Stimulated activated CD4-positive, alpha-beta T cell treated with anti-CD3 and anti-CD28 coated beads, TNF-alpha, amount 100 ng/mL, for 4 hours (primary cell): ENCODE measurements at regions not wholly inside any gene's neighbourhood (a gene's known extent, or its start where the extent isn't known, plus 50 kb on each side); places are given as distances from the start of the nearest gene placed in this dataset.

Source experiments
- DNase-seq, 3 experiments: peaks; one replicate each; pipeline ENCODE4 v3.0.0-alpha.2; 2020; ENCODE audit warnings: low read depth in 3 of 3

GRCh38 chr11:115578275-115578674, 74.1 kb upstream of the CADM1 start:
- DNase-seq = no peak

DNA sequence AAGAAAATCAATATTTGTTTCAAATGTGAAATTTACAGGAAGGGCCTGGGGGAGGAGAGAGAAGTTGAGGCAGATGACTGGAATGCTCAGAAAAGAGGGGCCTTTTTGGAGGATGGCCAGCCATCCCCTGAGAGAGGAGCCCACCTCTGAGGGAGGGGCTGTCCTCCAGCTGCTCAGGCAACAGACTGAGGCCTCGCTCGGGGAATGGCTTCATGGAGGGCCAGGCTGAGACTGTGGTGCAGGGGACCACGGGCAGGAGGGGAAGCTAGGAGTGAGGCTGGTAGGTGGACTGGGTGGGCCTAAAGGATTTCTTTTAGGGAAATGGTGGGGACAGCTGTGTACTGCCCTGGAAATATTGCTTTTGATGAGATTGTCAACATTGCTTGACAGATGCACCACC, 73.5 kb upstream of the CADM1 start:
- no peak for DNase-seq

DNA sequence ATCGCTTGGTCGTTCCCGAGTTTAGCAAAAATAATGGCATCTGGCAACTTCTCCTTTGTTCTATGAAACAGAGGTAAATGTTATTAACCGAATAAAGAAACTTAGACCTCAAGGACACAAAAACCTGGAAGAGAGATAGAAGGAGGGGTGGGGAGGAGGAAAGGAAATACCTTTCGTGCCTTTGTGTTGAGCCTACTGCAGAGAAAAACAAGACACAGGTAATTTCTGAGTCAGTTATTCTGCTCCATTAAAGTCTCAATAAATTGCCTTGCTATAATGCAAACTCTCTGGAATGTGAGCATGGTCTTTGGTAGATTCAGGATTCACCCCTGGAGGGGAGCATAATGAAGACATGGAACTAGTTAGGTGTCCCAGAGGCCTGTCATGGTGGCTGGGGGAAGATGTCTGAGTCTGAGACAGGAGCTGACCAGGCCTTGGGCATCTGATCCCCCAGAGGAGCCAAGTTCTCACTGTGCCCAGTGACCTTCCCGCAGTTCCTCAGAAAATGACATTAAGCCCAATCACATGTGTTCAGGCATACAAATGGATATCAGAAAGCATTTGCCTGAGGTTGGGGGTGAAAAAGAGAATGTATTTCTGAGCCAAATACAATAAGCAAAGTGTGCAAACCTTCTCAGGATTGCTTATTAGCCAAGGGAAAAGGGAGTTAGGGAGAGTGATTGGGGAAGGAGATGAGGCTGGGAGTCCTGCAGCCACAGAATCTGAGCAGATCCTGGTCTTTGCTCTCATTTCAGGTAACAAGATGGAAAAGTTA, 72.6 kb upstream of the CADM1 start:
- no peak for DNase-seq

- no peak for DNase-seq
Measured at GRCh38 chr11:115572551-115572950, 68.3 kb upstream of the CADM1 start.

DNA sequence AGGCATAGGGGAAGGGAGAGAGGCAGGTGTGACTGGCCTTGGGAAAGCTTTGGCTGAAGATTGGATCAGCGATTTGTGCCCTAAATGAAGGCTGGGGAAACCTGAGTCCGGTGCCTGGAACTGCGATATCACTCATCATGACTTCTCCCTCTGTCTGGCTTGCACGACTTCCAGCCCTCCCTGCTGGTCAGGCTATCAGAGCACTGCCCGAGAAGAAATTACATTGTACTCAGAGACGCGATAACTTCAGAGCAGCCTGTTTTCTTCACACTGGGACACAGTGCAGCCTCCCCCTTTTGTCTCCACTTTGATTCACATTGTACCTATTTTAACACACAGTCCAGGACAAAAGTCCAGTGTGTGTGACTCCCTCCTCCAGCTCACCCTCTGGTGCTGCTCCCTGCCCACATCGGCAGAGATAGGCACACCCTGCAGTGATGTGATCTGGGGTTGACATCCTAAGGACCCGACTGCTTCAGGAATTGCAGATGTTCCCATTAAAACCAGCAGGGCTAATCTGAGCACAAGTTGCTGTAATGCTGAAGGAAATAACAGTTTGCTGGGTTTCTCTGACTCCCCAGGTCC, 62.1 kb upstream of the CADM1 start:
- DNase-seq = no peak

GRCh38 chr11:115564851-115565250, 60.6 kb upstream of the CADM1 start:
- no peak for DNase-seq

GRCh38 chr11:115561116-115561515, 56.9 kb upstream of the CADM1 start:
- DNase-seq = no peak

DNA sequence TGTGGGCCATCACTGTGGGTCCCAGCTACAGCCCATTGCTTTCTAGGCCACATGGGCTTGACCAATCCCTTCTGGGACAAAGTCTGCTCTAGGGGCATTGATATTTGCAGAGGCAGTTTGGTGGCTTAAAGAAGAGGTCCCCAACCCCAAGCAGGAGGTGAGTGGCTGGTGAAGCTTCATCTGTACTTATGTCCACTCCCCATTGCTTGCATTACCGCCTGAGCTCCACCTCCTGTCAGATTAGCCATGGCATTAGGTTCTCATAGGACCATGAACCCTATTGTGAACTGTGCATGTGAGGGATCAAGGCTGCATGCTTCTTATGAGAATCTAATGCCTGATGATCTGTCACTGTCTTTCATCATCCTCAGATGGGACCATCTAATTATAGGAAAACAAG, 54.4 kb upstream of the CADM1 start:
- no peak for DNase-seq

DNA sequence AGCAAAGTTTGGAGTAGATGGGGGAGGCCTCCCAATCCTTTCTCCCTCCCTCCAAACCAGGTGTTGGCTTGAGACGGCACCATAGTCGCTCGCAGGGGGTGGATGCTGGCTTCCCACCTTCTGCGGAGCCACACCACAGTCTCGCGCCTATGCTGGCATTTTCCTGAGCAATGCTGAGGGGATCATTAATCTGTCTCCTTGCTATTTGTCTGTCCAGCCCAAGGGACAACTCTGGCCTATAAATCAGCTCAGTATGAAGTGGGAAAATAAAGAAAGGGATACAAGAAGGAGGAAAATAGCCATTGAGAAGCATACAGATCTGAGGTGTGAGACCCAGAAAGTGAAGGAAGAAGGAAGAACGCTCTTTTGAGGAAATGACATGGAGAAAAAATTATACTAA, 53.5 kb upstream of the CADM1 start:
- no peak for DNase-seq

DNA sequence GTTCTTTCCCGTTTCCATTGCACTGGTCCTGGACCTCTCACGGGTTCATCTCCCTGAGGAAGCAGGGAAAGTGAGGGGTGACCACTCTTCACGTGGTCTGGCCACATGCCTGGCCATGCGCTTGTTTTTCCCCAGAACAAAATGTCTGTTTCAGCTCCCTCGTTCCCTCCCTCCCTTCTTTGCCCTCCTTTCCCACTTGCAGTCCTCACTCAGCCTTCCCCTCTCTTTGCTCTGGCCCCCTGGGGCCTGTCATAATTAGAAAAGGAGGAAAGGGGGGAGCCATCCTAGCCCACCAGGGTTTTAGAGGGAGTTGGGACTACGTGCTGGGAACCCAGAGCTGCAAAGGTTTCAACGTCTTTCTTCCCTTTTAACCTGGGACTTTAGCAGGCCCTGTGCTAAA, 52.8 kb upstream of the CADM1 start:
- DNase-seq = no peak

DNA sequence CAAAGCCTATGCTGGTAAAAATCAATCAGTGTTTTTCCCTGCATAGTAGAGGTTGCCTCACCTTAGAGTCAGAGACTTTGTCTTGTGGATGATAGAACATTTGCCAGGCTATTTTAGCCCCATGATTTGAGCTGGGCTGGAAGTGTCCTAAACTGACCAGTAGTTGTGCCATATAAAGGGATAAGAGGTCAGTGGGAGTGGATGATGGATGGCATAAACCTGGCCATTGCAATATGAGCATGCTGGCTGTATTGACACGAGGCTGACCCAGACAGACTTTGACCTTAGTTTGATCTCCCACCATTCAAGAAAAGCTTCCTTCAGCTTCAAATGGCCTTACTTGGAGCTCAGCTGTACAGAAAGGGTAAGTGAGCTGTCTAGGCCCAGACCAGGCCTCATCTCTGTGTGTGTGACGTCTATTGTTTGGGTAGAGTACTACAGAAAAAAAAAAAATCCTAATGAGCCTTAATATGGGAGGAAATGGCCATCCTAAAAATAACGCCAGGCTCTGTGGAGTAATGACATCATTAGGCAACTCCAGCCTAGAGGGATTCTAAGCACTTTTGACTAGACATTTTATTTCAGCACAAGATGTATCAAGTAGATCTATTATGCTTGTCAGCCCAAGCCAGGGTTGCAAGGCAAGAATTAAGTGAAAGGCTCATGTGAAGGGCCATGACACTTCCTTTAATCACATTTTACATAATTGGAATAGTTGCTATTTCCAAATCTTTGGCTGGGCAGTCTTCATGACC, 51.3 kb upstream of the CADM1 start:
- no peak for DNase-seq
